Trophoblast cell (in vitro differentiated cells and primary cell): ENCODE measurements at regions not wholly inside any gene's neighbourhood (a gene's known extent, or its start where the extent isn't known, plus 50 kb on each side); places are given as distances from the start of the nearest gene placed in this dataset.
A peak's percentile ranks its signal among the peaks of the same experiment; 100 is the strongest.
"Not testable (repeated sequence)": the region's sequence is repeated elsewhere in the genome, so short reads cannot be mapped to it uniquely, and the experiment has no call there.

ENCODE experiments used
- DNase-seq, 2 donors: peaks; one replicate each; pipeline ENCODE4 v3.0.0-alpha.2; 2016
- H2AFZ ChIP-seq: 2 replicates; pipeline ENCODE4 v1.6.1; 2013; ENCODE audit warnings: low read length, moderate library complexity, mild to moderate bottlenecking; ENCODE audit not compliant: insufficient read depth, poor library complexity
- H2AK5ac ChIP-seq: 2 replicates; pipeline ENCODE4 v1.6.1; 2013; ENCODE audit warnings: mild to moderate bottlenecking, low read length
- H2BK120ac ChIP-seq: 2 replicates; pipeline ENCODE4 v1.6.1; 2013; ENCODE audit warnings: low read length, mild to moderate bottlenecking, moderate library complexity; ENCODE audit not compliant: insufficient read depth, poor library complexity
- H2BK12ac ChIP-seq: 2 replicates; pipeline ENCODE4 v1.6.1; 2013; ENCODE audit warnings: mild to moderate bottlenecking, low read length, moderate library complexity
- H2BK5ac ChIP-seq: 2 replicates; pipeline ENCODE4 v1.6.1; 2013; ENCODE audit warnings: low read length, low read depth, moderate library complexity, mild to moderate bottlenecking; ENCODE audit not compliant: poor library complexity
- H3K14ac ChIP-seq: 2 replicates; pipeline ENCODE4 v1.6.1; 2013; ENCODE audit warnings: mild to moderate bottlenecking, low read length
- H3K18ac ChIP-seq: 2 replicates; pipeline ENCODE4 v1.6.1; 2013; ENCODE audit warnings: mild to moderate bottlenecking, low read length
- H3K23ac ChIP-seq: 2 replicates; pipeline ENCODE4 v1.6.1; 2013; ENCODE audit warnings: low read length
- H3K27ac ChIP-seq: 2 replicates; pipeline ENCODE4 v1.5.1; 2013; ENCODE audit warnings: low read depth, mild to moderate bottlenecking, inconsistent platforms, low read length, moderate library complexity
- H3K27me3 ChIP-seq: 2 replicates; pipeline ENCODE4 v1.6.1; 2013; ENCODE audit warnings: inconsistent platforms, mild to moderate bottlenecking, low read length, moderate library complexity; ENCODE audit not compliant: insufficient read depth
- H3K36me3 ChIP-seq, 2 experiments: 1 replicate in 1 of 2; 2 replicates in 1 of 2; pipeline ENCODE4 v1.6.1; 2013; ENCODE audit warnings: low read length in 2 of 2, mild to moderate bottlenecking in 2 of 2, moderate library complexity in 1 of 2; ENCODE audit not compliant: insufficient read depth in 2 of 2, control insufficient read depth in 1 of 2
- H3K4ac ChIP-seq: 2 replicates; pipeline ENCODE4 v1.6.1; 2013; ENCODE audit warnings: low read depth, mild to moderate bottlenecking, low read length, moderate library complexity
- H3K4me1 ChIP-seq, 2 experiments: 1 replicate in 1 of 2; 2 replicates in 1 of 2; pipeline ENCODE4 v1.6.1; 2013; ENCODE audit warnings: low read length in 2 of 2, mild to moderate bottlenecking in 2 of 2, moderate library complexity in 1 of 2; ENCODE audit not compliant: insufficient read depth in 2 of 2, control insufficient read depth in 1 of 2
- H3K4me2 ChIP-seq: 2 replicates; pipeline ENCODE4 v1.6.1; 2013; ENCODE audit warnings: inconsistent platforms, mild to moderate bottlenecking, low read length, moderate library complexity
- H3K4me3 ChIP-seq: 2 replicates; pipeline ENCODE4 v1.5.1; 2013; ENCODE audit warnings: mild to moderate bottlenecking, low read depth, low read length, inconsistent platforms
- H3K79me1 ChIP-seq: one replicate; pipeline ENCODE4 v1.6.1; 2013; ENCODE audit warnings: low read length
- H3K79me2 ChIP-seq: 2 replicates; pipeline ENCODE4 v1.6.1; 2013; ENCODE audit warnings: low read length, mild to moderate bottlenecking; ENCODE audit not compliant: control insufficient read depth, insufficient read depth, poor library complexity
- H3K9ac ChIP-seq: 2 replicates; pipeline ENCODE4 v1.6.1; 2013; ENCODE audit warnings: mild to moderate bottlenecking, low read length
- H3K9me3 ChIP-seq: 2 replicates; pipeline ENCODE4 v1.6.1; 2013; ENCODE audit warnings: low read depth, mild to moderate bottlenecking, control low read depth, inconsistent platforms, low read length; ENCODE audit not compliant: insufficient read depth
- H4K12ac ChIP-seq: 2 replicates; pipeline ENCODE4 v1.6.1; 2013; ENCODE audit warnings: low read depth, mild to moderate bottlenecking, low read length, moderate library complexity
- H4K8ac ChIP-seq: 2 replicates; pipeline ENCODE4 v1.6.1; 2013; ENCODE audit warnings: low read depth, mild to moderate bottlenecking, low read length, moderate library complexity
- H4K91ac ChIP-seq: one replicate; pipeline ENCODE4 v1.6.1; 2013; ENCODE audit warnings: low read depth, mild to moderate bottlenecking, low read length, moderate library complexity
- WGBS: extraction: QIAGEN DNeasy Blood & Tissue Kit; methylation state at CpG from one replicate; pipeline ENCODE4 v1.1.7; 2013; ENCODE audit warnings: missing lambda C conversion rate; ENCODE audit not compliant: insufficient read length, insufficient coverage; ENCODE audit errors: extremely low coverage; 5-methylcytosine and 5-hydroxymethylcytosine counted together

GRCh38 chr4:12118651-12119213 lies 690.0 kb upstream of the HS3ST1 start:
- Histone ChIP-seq H4K12ac (no peak overlapping the region), H4K8ac (no peak overlapping the region)
- WGBS = no CpG with 5 or more reads among the region's 2 CpGs

DNA sequence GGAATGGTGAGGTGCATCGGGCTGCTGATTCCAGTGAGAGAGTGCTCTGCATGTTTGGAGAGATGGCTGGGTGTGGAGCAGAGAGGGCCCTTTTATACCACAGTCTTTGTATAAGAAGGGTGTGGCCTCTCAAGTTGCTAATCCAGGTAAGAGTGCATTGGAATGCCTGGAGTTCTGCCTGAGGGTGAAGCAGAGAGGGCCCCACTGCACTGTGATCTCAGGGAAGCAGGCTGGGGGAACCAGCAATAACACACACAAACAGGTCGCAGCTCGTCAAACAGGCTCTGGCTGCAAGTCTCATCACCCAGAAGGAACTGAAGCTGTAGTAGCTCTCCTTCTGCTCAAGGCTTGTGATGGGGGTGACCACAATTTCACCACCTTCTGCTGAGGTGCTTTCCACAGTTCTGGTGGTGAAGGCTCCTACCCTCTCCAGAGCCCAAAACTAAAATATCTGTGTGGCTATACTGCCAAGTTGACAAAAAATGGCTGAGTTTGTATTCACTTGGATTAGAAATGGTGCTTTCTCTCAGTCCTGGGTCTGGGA lies 687.4 kb upstream of the HS3ST1 start:
- no peak overlapping the region for H2BK5ac ChIP-seq
- no peak overlapping the region for H3K4me3 ChIP-seq
- no peaks in the 10 kb centered on the region for H3K36me3 ChIP-seq
- H2BK12ac ChIP-seq = no peak overlapping the region
- no peaks in the 10 kb centered on the region for H3K27me3 ChIP-seq
- no peaks in the 10 kb centered on the region for H3K79me1 ChIP-seq
- no peak overlapping the region for H2AK5ac ChIP-seq
- H3K23ac ChIP-seq = no peak overlapping the region
- H2BK120ac ChIP-seq = no peak overlapping the region
- H4K91ac ChIP-seq = no peak overlapping the region
- no CpG with 5 or more reads among the region's 3 CpGs for WGBS
- no peak overlapping the region for H3K14ac ChIP-seq
- H3K4me1 ChIP-seq = no peaks in the 10 kb centered on the region
- H3K27ac ChIP-seq = no peak overlapping the region
- H3K9me3 ChIP-seq = no peaks in the 10 kb centered on the region
- no peak overlapping the region for H3K9ac ChIP-seq
- no peak for DNase-seq
- H4K12ac ChIP-seq = no peak overlapping the region
- no peak overlapping the region for H3K18ac ChIP-seq
- no peak overlapping the region for H3K4ac ChIP-seq
- H4K8ac ChIP-seq = no peak overlapping the region
- no peak overlapping the region for H3K4me2 ChIP-seq
- H3K79me2 ChIP-seq = no peaks in the 10 kb centered on the region
- H2AFZ ChIP-seq = no peak overlapping the region

More at GRCh38 chr4:12118651-12119213, 690.0 kb upstream of the HS3ST1 start:
- H4K91ac ChIP-seq = no peak overlapping the region
- H3K14ac ChIP-seq = no peak overlapping the region
- no peaks in the 10 kb centered on the region for H3K79me2 ChIP-seq
- no peaks in the 10 kb centered on the region for H3K27me3 ChIP-seq
- H3K4ac ChIP-seq = no peak overlapping the region
- H2BK12ac ChIP-seq = no peak overlapping the region
- no peak overlapping the region for H2BK120ac ChIP-seq
- H2AFZ ChIP-seq = no peak overlapping the region
- H3K27ac ChIP-seq = no peak overlapping the region
- no peak overlapping the region for H3K9ac ChIP-seq
- H3K9me3 ChIP-seq = no peaks in the 10 kb centered on the region
- no peak overlapping the region for H3K23ac ChIP-seq
- H3K18ac ChIP-seq = no peak overlapping the region
- no peak overlapping the region for H3K4me3 ChIP-seq
- DNase-seq = peak in 1 of 2 donors; percentile 36
- no peaks in the 10 kb centered on the region for H3K79me1 ChIP-seq
- H3K4me1 ChIP-seq = no peaks in the 10 kb centered on the region
- H2BK5ac ChIP-seq = no peak overlapping the region
- H3K4me2 ChIP-seq = no peak overlapping the region
- H3K36me3 ChIP-seq = no peaks in the 10 kb centered on the region
- H2AK5ac ChIP-seq = no peak overlapping the region

DNA sequence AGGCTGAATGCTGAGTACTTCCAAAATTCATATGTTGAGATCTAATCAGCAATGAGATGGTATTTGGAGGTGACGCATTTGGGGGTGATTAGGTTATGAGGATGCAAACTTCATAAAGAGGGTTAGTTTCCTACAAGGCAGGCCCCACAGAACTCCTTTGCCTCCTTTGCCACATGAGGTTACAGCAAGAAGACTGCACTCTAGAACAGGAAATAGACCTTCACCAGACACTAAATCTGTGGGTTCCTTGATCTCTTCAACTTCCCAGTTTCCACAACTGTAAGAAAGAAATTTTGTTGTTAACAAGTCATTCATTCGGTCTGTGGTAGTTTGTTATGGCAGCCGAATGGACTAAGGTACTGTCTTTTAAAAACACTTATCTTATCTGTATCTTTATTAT lies 681.9 kb upstream of the HS3ST1 start:
- no peak for DNase-seq
- Histone ChIP-seq H3K4me3 (no peak overlapping the region), H4K12ac (no peak overlapping the region), H3K79me2 (no peaks in the 10 kb centered on the region), H3K4me1 (no peaks in the 10 kb centered on the region), H4K8ac (no peak overlapping the region), H3K36me3 (no peaks in the 10 kb centered on the region), H3K4me2 (no peak overlapping the region), H3K14ac (no peak overlapping the region), H3K9me3 (no peaks in the 10 kb centered on the region), H2BK120ac (no peak overlapping the region), H3K23ac (no peak overlapping the region), H3K4ac (no peak overlapping the region), H2AFZ (no peak overlapping the region), H2BK5ac (no peak overlapping the region), H3K18ac (no peak overlapping the region), H3K9ac (no peak overlapping the region), H2AK5ac (no peak overlapping the region), H4K91ac (no peak overlapping the region), H2BK12ac (no peak overlapping the region), H3K79me1 (no peaks in the 10 kb centered on the region), H3K27me3 (no peaks in the 10 kb centered on the region), H3K27ac (no peak overlapping the region)
- no CpG with 5 or more reads among the region's 3 CpGs for WGBS

- WGBS = no CpG with 5 or more reads among the region's 4 CpGs
- not testable (repeated sequence) for H3K27ac ChIP-seq, H3K9me3 ChIP-seq, H3K4me2 ChIP-seq, H3K36me3 ChIP-seq, DNase-seq, H3K14ac ChIP-seq, H3K9ac ChIP-seq, H3K79me1 ChIP-seq, H2AK5ac ChIP-seq, H3K4me3 ChIP-seq, H2BK120ac ChIP-seq, H3K4ac ChIP-seq, H2AFZ ChIP-seq, H2BK12ac ChIP-seq, H2BK5ac ChIP-seq, H3K18ac ChIP-seq, H4K91ac ChIP-seq, H4K12ac ChIP-seq, H3K27me3 ChIP-seq, H4K8ac ChIP-seq, H3K23ac ChIP-seq, H3K4me1 ChIP-seq, H3K79me2 ChIP-seq
Observed at GRCh38 chr4:12109056-12109455, 680.4 kb upstream of the HS3ST1 start.
